ENCODE measurements at regions not wholly inside any gene's neighbourhood (a gene's known extent, or its start where the extent isn't known, plus 50 kb on each side); places are given as distances from the start of the nearest gene placed in this dataset.

GRCh38 chr6:56891754-56892153 is 63.2 kb upstream of the BEND6 start:
- no peak for TF ChIP-seq POLR2A (IDR thresholded peaks at IDR 0.05; ENCODE audit: low read length)
- TF ChIP-seq GATA1 (IDR thresholded peaks at IDR 0.05; ENCODE audit: low read depth, low read length) = no peak

Data from erythroblast (primary cell).